Subcutaneous abdominal adipose tissue (tissue), 5 donors: ENCODE measurements at regions not wholly inside any gene's neighbourhood (a gene's known extent, or its start where the extent isn't known, plus 50 kb on each side); places are given as distances from the start of the nearest gene placed in this dataset.
"Not testable (repeated sequence)": the region's sequence is repeated elsewhere in the genome, so short reads cannot be mapped to it uniquely, and the experiment has no call there.

Source experiments
- H3K27ac ChIP-seq: one replicate; pipeline ENCODE4 v1.7.0; 2013; ENCODE audit warnings: low read depth, mild to moderate bottlenecking, inconsistent platforms, low read length, moderate library complexity
- H3K27me3 ChIP-seq, 5 donors: one replicate each; pipeline ENCODE4 v1.7.0; 2013; ENCODE audit warnings: low read length in 5 of 5, inconsistent platforms in 1 of 5; ENCODE audit not compliant: control insufficient read depth in 5 of 5, insufficient read depth in 4 of 5
- H3K36me3 ChIP-seq, 5 donors: one replicate each; pipeline ENCODE4 v1.7.0; 2013; ENCODE audit warnings: low read length in 5 of 5; ENCODE audit not compliant: control insufficient read depth in 5 of 5, insufficient read depth in 5 of 5
- H3K4me1 ChIP-seq, 5 donors: one replicate each; pipeline ENCODE4 v1.7.0; 2013; ENCODE audit warnings: low read length in 5 of 5, mild to moderate bottlenecking in 3 of 5, moderate library complexity in 1 of 5; ENCODE audit not compliant: control insufficient read depth in 5 of 5, insufficient read depth in 5 of 5
- H3K4me3 ChIP-seq, 5 donors: one replicate each; pipeline ENCODE4 v1.7.0; 2013; ENCODE audit warnings: low read length in 5 of 5, low read depth in 1 of 5
- H3K9ac ChIP-seq, 5 donors: one replicate each; pipeline ENCODE4 v1.7.0; 2013; ENCODE audit warnings: low read length in 5 of 5, mild to moderate bottlenecking in 4 of 5, moderate library complexity in 3 of 5
- H3K9me3 ChIP-seq, 5 donors: one replicate each; pipeline ENCODE4 v1.7.0; 2013; ENCODE audit warnings: low read length in 5 of 5; ENCODE audit not compliant: control insufficient read depth in 5 of 5
- donor health status: healthy.
- donor health status: healthy.
- donor health status: healthy.
- donor health status: healthy.
- donor health status: healthy.

- Histone ChIP-seq H3K4me1 (peaks cover 0 to 2% (median 0%) of the 10 kb centered on the region in 5 donors), H3K9me3 (no peaks in the 10 kb centered on the region), H3K27ac (no peak overlapping the region), H3K27me3 (no peaks in the 10 kb centered on the region), H3K4me3 (no peak overlapping the region), H3K9ac (no peak overlapping the region), H3K36me3 (no peaks in the 10 kb centered on the region)
Measured at GRCh38 chr5:110884005-110884404, 145.2 kb downstream of the SLC25A46 start.

GRCh38 chr5:110887170-110887569 lies 148.4 kb downstream of the SLC25A46 start:
- not testable (repeated sequence) for H3K9ac ChIP-seq, H3K27me3 ChIP-seq, H3K4me3 ChIP-seq, H3K9me3 ChIP-seq, H3K4me1 ChIP-seq, H3K36me3 ChIP-seq, H3K27ac ChIP-seq

GRCh38 chr5:110893854-110894483 lies 155.2 kb downstream of the SLC25A46 start:
- H3K9ac ChIP-seq, H3K27ac ChIP-seq, H3K27me3 ChIP-seq, H3K9me3 ChIP-seq, H3K4me3 ChIP-seq, H3K4me1 ChIP-seq, H3K36me3 ChIP-seq: not testable (repeated sequence)

GRCh38 chr5:110894805-110895204 lies 156.0 kb downstream of the SLC25A46 start:
- no peaks in the 10 kb centered on the region for H3K36me3 ChIP-seq
- peaks cover 0 to 3% (median 0%) of the 10 kb centered on the region in 5 donors for H3K4me1 ChIP-seq

GRCh38 chr5:110896901-110897300 lies 158.1 kb downstream of the SLC25A46 start:
- Histone ChIP-seq H3K9ac (no peak overlapping the region), H3K36me3 (no peaks in the 10 kb centered on the region), H3K9me3 (no peaks in the 10 kb centered on the region), H3K4me3 (no peak overlapping the region), H3K4me1 (peaks cover 0 to 3% (median 0%) of the 10 kb centered on the region in 5 donors), H3K27me3 (no peaks in the 10 kb centered on the region), H3K27ac (no peak overlapping the region)

More at GRCh38 chr5:110894805-110895204, 156.0 kb downstream of the SLC25A46 start:
- H3K9me3 ChIP-seq: no peaks in the 10 kb centered on the region
- H3K4me3 ChIP-seq: no peak overlapping the region
- no peak overlapping the region for H3K27ac ChIP-seq
- no peak overlapping the region for H3K9ac ChIP-seq
- no peaks in the 10 kb centered on the region for H3K27me3 ChIP-seq

- no peaks in the 10 kb centered on the region for H3K9me3 ChIP-seq
- H3K9ac ChIP-seq: no peak overlapping the region
- H3K36me3 ChIP-seq: no peaks in the 10 kb centered on the region
- H3K27ac ChIP-seq: no peak overlapping the region
- peaks cover 0 to 1% (median 0%) of the 10 kb centered on the region in 5 donors for H3K4me1 ChIP-seq
- H3K27me3 ChIP-seq: no peaks in the 10 kb centered on the region
- H3K4me3 ChIP-seq: no peak overlapping the region
Measured at GRCh38 chr5:110899566-110900412, 161.0 kb downstream of the SLC25A46 start.

- H3K27ac ChIP-seq: no peak overlapping the region
Measured at GRCh38 chr5:110900829-110901228, 162.0 kb downstream of the SLC25A46 start.

GRCh38 chr5:110903966-110904365 lies 165.2 kb downstream of the SLC25A46 start:
- Histone ChIP-seq H3K36me3 (no peaks in the 10 kb centered on the region), H3K4me1 (no peaks in the 10 kb centered on the region), H3K27ac (no peak overlapping the region), H3K9me3 (no peaks in the 10 kb centered on the region), H3K27me3 (no peaks in the 10 kb centered on the region), H3K9ac (no peak overlapping the region), H3K4me3 (no peak overlapping the region)

More at GRCh38 chr5:110900829-110901228, 162.0 kb downstream of the SLC25A46 start:
- Histone ChIP-seq H3K36me3 (no peaks in the 10 kb centered on the region), H3K9me3 (no peaks in the 10 kb centered on the region), H3K9ac (no peak overlapping the region), H3K4me3 (no peak overlapping the region), H3K27me3 (no peaks in the 10 kb centered on the region), H3K4me1 (no peaks in the 10 kb centered on the region)

GRCh38 chr5:110908848-110909247 lies 162.7 kb upstream of the TSLP start:
- no peaks in the 10 kb centered on the region for H3K9me3 ChIP-seq
- H3K27me3 ChIP-seq: no peaks in the 10 kb centered on the region
- H3K4me1 ChIP-seq: no peaks in the 10 kb centered on the region
- H3K9ac ChIP-seq: no peak overlapping the region
- H3K36me3 ChIP-seq: peaks cover 0 to 3% (median 0%) of the 10 kb centered on the region in 5 donors
- no peak overlapping the region for H3K27ac ChIP-seq
- no peak overlapping the region for H3K4me3 ChIP-seq

GRCh38 chr5:110909415-110909814 lies 162.1 kb upstream of the TSLP start:
- Histone ChIP-seq H3K27me3 (no peaks in the 10 kb centered on the region), H3K9me3 (no peaks in the 10 kb centered on the region), H3K36me3 (peaks cover 0 to 3% (median 0%) of the 10 kb centered on the region in 5 donors), H3K4me3 (no peak overlapping the region), H3K9ac (no peak overlapping the region), H3K4me1 (no peaks in the 10 kb centered on the region), H3K27ac (no peak overlapping the region)
